ENCODE measurements at regions not wholly inside any gene's neighbourhood (a gene's known extent, or its start where the extent isn't known, plus 50 kb on each side); places are given as distances from the start of the nearest gene placed in this dataset.

GRCh38 chr7:47085491-47086275 is 496.2 kb downstream of the TNS3 start:
- H3K4me1 ChIP-seq (ENCODE audit: control insufficient read depth in 1 of 2, extremely low read depth in 1 of 2, insufficient read depth in 2 of 2, low read length in 2 of 2), result no peaks in the 10 kb centered on the region
- Mint-ChIP-seq H3K36me3 (no peaks in the 10 kb centered on the region), H3K27ac (no peak overlapping the region), H3K9me3 (no peaks in the 10 kb centered on the region), H3K27me3 (peaks cover 4 to 9% of the 10 kb centered on the region in 2 donors), H3K4me3 (no peak overlapping the region), H3K4me1 (no peaks in the 10 kb centered on the region)
- no peak overlapping the region for H3K4me3 ChIP-seq (ENCODE audit: control insufficient read depth in 1 of 2, extremely low read depth in 1 of 2, low read length in 1 of 2)
- no peaks in the 10 kb centered on the region for H3K36me3 ChIP-seq (ENCODE audit: control insufficient read depth in 2 of 2, extremely low read depth in 1 of 2, insufficient read depth in 1 of 2, low read length in 1 of 2)
- WGBS (ENCODE audit: insufficient coverage), result no CpG with 5 or more reads among the region's 1 CpG
- H3K9me3 ChIP-seq, result no peaks in the 10 kb centered on the region
- ATAC-seq (replicated peaks in 1 of 4) (no peak), DNase-seq (no peak)
- CTCF ChIA-PET, result no interaction called here
- H3K27me3 ChIP-seq (replicated peaks in 1 of 2; ENCODE audit: control insufficient read depth in 2 of 2, extremely low read depth in 1 of 2, insufficient read depth in 2 of 2, low read length in 1 of 2), result no peaks in the 10 kb centered on the region
- POLR2A ChIA-PET, result no interaction called here
- no peak overlapping the region for H3K27ac ChIP-seq (ENCODE audit: low read length)

- Mint-ChIP-seq H3K27ac (no peak overlapping the region), H3K9me3 (no peaks in the 10 kb centered on the region), H3K4me1 (no peaks in the 10 kb centered on the region), H3K4me3 (no peak overlapping the region), H3K27me3 (peaks cover 0 to 8% of the 10 kb centered on the region in 2 donors), H3K36me3 (no peaks in the 10 kb centered on the region)
- H3K4me1 ChIP-seq (ENCODE audit: control insufficient read depth in 1 of 2, extremely low read depth in 1 of 2, insufficient read depth in 2 of 2, low read length in 2 of 2), result no peaks in the 10 kb centered on the region
- ATAC-seq (replicated peaks in 1 of 4) (no peak), DNase-seq (no peak)
- no peaks in the 10 kb centered on the region for H3K27me3 ChIP-seq (replicated peaks in 1 of 2; ENCODE audit: control insufficient read depth in 2 of 2, extremely low read depth in 1 of 2, insufficient read depth in 2 of 2, low read length in 1 of 2)
- no peak overlapping the region for H3K27ac ChIP-seq (ENCODE audit: low read length)
- H3K4me3 ChIP-seq (ENCODE audit: control insufficient read depth in 1 of 2, extremely low read depth in 1 of 2, low read length in 1 of 2), result no peak overlapping the region
- H3K9me3 ChIP-seq, result no peaks in the 10 kb centered on the region
- WGBS (ENCODE audit: insufficient coverage), result no CpG with 5 or more reads among the region's 7 CpGs
- CTCF ChIA-PET, result interaction anchor here in 1 of 2 donors (0.6 kb wide), 1 partner anchor 280 kb away, joined by 3 read pairs; no protein-coding TSS in a partner anchor
- POLR2A ChIA-PET, result no interaction called here
- no peaks in the 10 kb centered on the region for H3K36me3 ChIP-seq (ENCODE audit: control insufficient read depth in 2 of 2, extremely low read depth in 1 of 2, insufficient read depth in 1 of 2, low read length in 1 of 2)
These were observed 498.2 kb downstream of the TNS3 start for GRCh38 chr7:47083476-47084250.

- WGBS (ENCODE audit: insufficient coverage), result 83% methylated on average over 1 of the region's 3 CpGs
- ATAC-seq (replicated peaks in 1 of 4) (no peak), DNase-seq (no peak)
- H3K4me3 Mint-ChIP-seq, result no peak overlapping the region
- H3K4me1 ChIP-seq (ENCODE audit: control insufficient read depth in 1 of 2, extremely low read depth in 1 of 2, insufficient read depth in 2 of 2, low read length in 2 of 2), result no peaks in the 10 kb centered on the region
- H3K36me3 ChIP-seq (ENCODE audit: control insufficient read depth in 2 of 2, extremely low read depth in 1 of 2, insufficient read depth in 1 of 2, low read length in 1 of 2), result no peaks in the 10 kb centered on the region
- H3K27ac ChIP-seq (ENCODE audit: low read length), result no peak overlapping the region
- no peaks in the 10 kb centered on the region for H3K4me1 Mint-ChIP-seq
- no peaks in the 10 kb centered on the region for H3K36me3 Mint-ChIP-seq
- no peaks in the 10 kb centered on the region for H3K9me3 ChIP-seq
- H3K9me3 Mint-ChIP-seq, result no peaks in the 10 kb centered on the region
- H3K27me3 ChIP-seq (replicated peaks in 1 of 2; ENCODE audit: control insufficient read depth in 2 of 2, extremely low read depth in 1 of 2, insufficient read depth in 2 of 2, low read length in 1 of 2), result no peaks in the 10 kb centered on the region
- no peak overlapping the region for H3K4me3 ChIP-seq (ENCODE audit: control insufficient read depth in 1 of 2, extremely low read depth in 1 of 2, low read length in 1 of 2)
- POLR2A ChIA-PET, result no interaction called here
- no peak overlapping the region for H3K27ac Mint-ChIP-seq
- CTCF ChIA-PET, result no interaction called here
- H3K27me3 Mint-ChIP-seq, result peaks cover 0 to 8% of the 10 kb centered on the region in 2 donors
These were observed 501.1 kb downstream of the TNS3 start for GRCh38 chr7:47080816-47081215.

- CTCF ChIA-PET, result no interaction called here
- ATAC-seq (replicated peaks in 1 of 4), result no peak
- H3K9me3 ChIP-seq, result no peaks in the 10 kb centered on the region
- H3K27ac Mint-ChIP-seq, result no peak overlapping the region
- H3K27me3 Mint-ChIP-seq, result peaks cover 0 to 8% of the 10 kb centered on the region in 2 donors
- H3K27me3 ChIP-seq (replicated peaks in 1 of 2; ENCODE audit: control insufficient read depth in 2 of 2, extremely low read depth in 1 of 2, insufficient read depth in 2 of 2, low read length in 1 of 2), result no peaks in the 10 kb centered on the region
- no peaks in the 10 kb centered on the region for H3K4me1 Mint-ChIP-seq
- WGBS (ENCODE audit: insufficient coverage), result 100% methylated on average over 1 of the region's 2 CpGs
- H3K36me3 Mint-ChIP-seq, result no peaks in the 10 kb centered on the region
- no peak overlapping the region for H3K4me3 ChIP-seq (ENCODE audit: control insufficient read depth in 1 of 2, extremely low read depth in 1 of 2, low read length in 1 of 2)
- H3K4me1 ChIP-seq (ENCODE audit: control insufficient read depth in 1 of 2, extremely low read depth in 1 of 2, insufficient read depth in 2 of 2, low read length in 2 of 2), result no peaks in the 10 kb centered on the region
- no peak overlapping the region for H3K4me3 Mint-ChIP-seq
- DNase-seq, result no peak
- H3K36me3 ChIP-seq (ENCODE audit: control insufficient read depth in 2 of 2, extremely low read depth in 1 of 2, insufficient read depth in 1 of 2, low read length in 1 of 2), result no peaks in the 10 kb centered on the region
- H3K9me3 Mint-ChIP-seq, result no peaks in the 10 kb centered on the region
- H3K27ac ChIP-seq (ENCODE audit: low read length), result no peak overlapping the region
- POLR2A ChIA-PET, result no interaction called here
These were observed 503.7 kb downstream of the TNS3 start for GRCh38 chr7:47078241-47078640.

GRCh38 chr7:47074702-47075153 is 507.2 kb downstream of the TNS3 start:
- Mint-ChIP-seq H3K4me1 (no peaks in the 10 kb centered on the region), H3K9me3 (no peaks in the 10 kb centered on the region), H3K27ac (no peak overlapping the region), H3K36me3 (no peaks in the 10 kb centered on the region), H3K4me3 (no peak overlapping the region), H3K27me3 (peaks cover 0 to 3% of the 10 kb centered on the region in 2 donors)
- ChIA-PET POLR2A (no interaction called here), CTCF (no interaction called here)
- no peaks in the 10 kb centered on the region for H3K36me3 ChIP-seq (ENCODE audit: control insufficient read depth in 2 of 2, extremely low read depth in 1 of 2, insufficient read depth in 1 of 2, low read length in 1 of 2)
- WGBS (ENCODE audit: insufficient coverage), result 40% methylated on average over 1 of the region's 2 CpGs
- no peaks in the 10 kb centered on the region for H3K4me1 ChIP-seq (ENCODE audit: control insufficient read depth in 1 of 2, extremely low read depth in 1 of 2, insufficient read depth in 2 of 2, low read length in 2 of 2)
- DNase-seq (no peak), ATAC-seq (replicated peaks in 1 of 4) (no peak)
- H3K9me3 ChIP-seq, result no peaks in the 10 kb centered on the region
- H3K27ac ChIP-seq (ENCODE audit: low read length), result no peak overlapping the region
- no peak overlapping the region for H3K4me3 ChIP-seq (ENCODE audit: control insufficient read depth in 1 of 2, extremely low read depth in 1 of 2, low read length in 1 of 2)
- no peaks in the 10 kb centered on the region for H3K27me3 ChIP-seq (replicated peaks in 1 of 2; ENCODE audit: control insufficient read depth in 2 of 2, extremely low read depth in 1 of 2, insufficient read depth in 2 of 2, low read length in 1 of 2)

GRCh38 chr7:47073284-47073683 is 508.6 kb downstream of the TNS3 start:
- ATAC-seq (replicated peaks in 1 of 4) (no peak), DNase-seq (no peak)
- Mint-ChIP-seq H3K27me3 (no peaks in the 10 kb centered on the region), H3K27ac (no peak overlapping the region), H3K4me1 (no peaks in the 10 kb centered on the region), H3K4me3 (no peak overlapping the region), H3K9me3 (no peaks in the 10 kb centered on the region), H3K36me3 (no peaks in the 10 kb centered on the region)
- Histone ChIP-seq H3K4me1 (ENCODE audit: control insufficient read depth in 1 of 2, extremely low read depth in 1 of 2, insufficient read depth in 2 of 2, low read length in 2 of 2) (no peaks in the 10 kb centered on the region), H3K27ac (ENCODE audit: low read length) (no peak overlapping the region), H3K36me3 (ENCODE audit: control insufficient read depth in 2 of 2, extremely low read depth in 1 of 2, insufficient read depth in 1 of 2, low read length in 1 of 2) (no peaks in the 10 kb centered on the region), H3K27me3 (replicated peaks in 1 of 2; ENCODE audit: control insufficient read depth in 2 of 2, extremely low read depth in 1 of 2, insufficient read depth in 2 of 2, low read length in 1 of 2) (peaks cover 0 to 3% of the 10 kb centered on the region in 2 experiments), H3K9me3 (no peaks in the 10 kb centered on the region), H3K4me3 (ENCODE audit: control insufficient read depth in 1 of 2, extremely low read depth in 1 of 2, low read length in 1 of 2) (no peak overlapping the region)
- WGBS (ENCODE audit: insufficient coverage), result 100% methylated on average over 3 of the region's 7 CpGs
- ChIA-PET POLR2A (no interaction called here), CTCF (no interaction called here)

Measured in T-cell (primary cell).